ENCODE measurements at regions not wholly inside any gene's neighbourhood (a gene's known extent, or its start where the extent isn't known, plus 50 kb on each side); places are given as distances from the start of the nearest gene placed in this dataset.
A peak's percentile ranks its signal among the peaks of the same experiment; 100 is the strongest.

DNA sequence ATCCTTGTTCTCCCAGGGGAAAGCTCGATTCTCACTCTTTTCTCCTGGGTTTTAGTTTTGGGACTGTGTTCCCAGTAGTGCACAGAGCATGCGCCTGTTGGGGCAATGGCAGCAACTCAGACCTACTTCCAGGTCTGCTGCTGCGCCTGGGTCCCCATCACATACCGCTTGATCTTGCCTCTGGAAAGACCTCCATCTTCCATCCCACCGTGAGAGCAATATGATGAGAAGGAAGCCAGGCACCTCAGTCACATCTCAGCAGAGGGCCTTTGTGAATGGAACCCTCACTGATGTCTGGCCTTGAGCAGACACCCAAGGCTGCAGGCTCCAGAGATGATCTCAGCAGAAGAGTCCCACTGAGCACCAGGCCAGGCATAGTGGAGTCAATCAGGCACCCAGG lies 176.8 kb upstream of the ZNF507 start:
- H3K27ac ChIP-seq (ENCODE audit: low read depth, low read length) = no peak overlapping the region
- no peak for DNase-seq
- H3K56ac ChIP-seq (ENCODE audit: low read length) = no peak overlapping the region
- no peak overlapping the region for H2BK15ac ChIP-seq (replicated peaks; ENCODE audit: low read depth)
- H3K4me1 ChIP-seq (ENCODE audit: control insufficient read depth, low read depth, low read length) = no peaks in the 10 kb centered on the region
- H2BK120ac ChIP-seq (ENCODE audit: low read depth, low read length) = no peak overlapping the region
- no peak overlapping the region for H3K23ac ChIP-seq (ENCODE audit: low read length)
- H3K4ac ChIP-seq (ENCODE audit: low read depth, low read length) = no peak overlapping the region
- H4K8ac ChIP-seq (ENCODE audit: low read depth, low read length) = no peak overlapping the region
- no peak overlapping the region for H2AK5ac ChIP-seq (ENCODE audit: low read length)
- no peaks in the 10 kb centered on the region for H3K27me3 ChIP-seq (ENCODE audit: insufficient read depth, low read length, poor library complexity)
- no peaks in the 10 kb centered on the region for H3K79me1 ChIP-seq (ENCODE audit: low read length)
- H3K4me3 ChIP-seq (ENCODE audit: low read length) = no peak overlapping the region
- H2BK5ac ChIP-seq (ENCODE audit: low read length) = no peak overlapping the region
- no peaks in the 10 kb centered on the region for H3K36me3 ChIP-seq (ENCODE audit: control insufficient read depth, insufficient read depth, low read length)
- WGBS (ENCODE audit: extremely low coverage, insufficient coverage, low lambda C conversion rate) = no CpG with 5 or more reads among the region's 5 CpGs
- H3K18ac ChIP-seq (ENCODE audit: low read length) = no peak overlapping the region
- H3K4me2 ChIP-seq (ENCODE audit: low read length) = no peak overlapping the region
- no peaks in the 10 kb centered on the region for H3K79me2 ChIP-seq (ENCODE audit: control insufficient read depth, insufficient read depth, low read length)
- H4K5ac ChIP-seq (ENCODE audit: low read length) = no peak overlapping the region
- H3K9ac ChIP-seq (ENCODE audit: low read length) = no peak overlapping the region

GRCh38 chr19:32171719-32172151 lies 173.7 kb upstream of the ZNF507 start:
- WGBS (ENCODE audit: extremely low coverage, insufficient coverage, low lambda C conversion rate) = no CpG with 5 or more reads among the region's 12 CpGs
- no peak overlapping the region for H4K8ac ChIP-seq (ENCODE audit: low read depth, low read length)
- no peak overlapping the region for H4K5ac ChIP-seq (ENCODE audit: low read length)
- no peak overlapping the region for H3K9ac ChIP-seq (ENCODE audit: low read length)
- H3K27ac ChIP-seq (ENCODE audit: low read depth, low read length) = no peak overlapping the region
- no peaks in the 10 kb centered on the region for H3K36me3 ChIP-seq (ENCODE audit: control insufficient read depth, insufficient read depth, low read length)
- no peaks in the 10 kb centered on the region for H3K79me1 ChIP-seq (ENCODE audit: low read length)
- H2AK5ac ChIP-seq (ENCODE audit: low read length) = no peak overlapping the region
- no peak overlapping the region for H3K18ac ChIP-seq (ENCODE audit: low read length)
- no peak overlapping the region for H2BK5ac ChIP-seq (ENCODE audit: low read length)
- H3K56ac ChIP-seq (ENCODE audit: low read length) = no peak overlapping the region
- no peak overlapping the region for H3K4ac ChIP-seq (ENCODE audit: low read depth, low read length)
- H3K27me3 ChIP-seq (ENCODE audit: insufficient read depth, low read length, poor library complexity) = no peaks in the 10 kb centered on the region
- no peak overlapping the region for H3K4me3 ChIP-seq (ENCODE audit: low read length)
- no peak overlapping the region for H3K23ac ChIP-seq (ENCODE audit: low read length)
- no peak overlapping the region for H2BK15ac ChIP-seq (replicated peaks; ENCODE audit: low read depth)
- DNase-seq = peak; percentile 2
- no peaks in the 10 kb centered on the region for H3K79me2 ChIP-seq (ENCODE audit: control insufficient read depth, insufficient read depth, low read length)
- no peaks in the 10 kb centered on the region for H3K4me1 ChIP-seq (ENCODE audit: control insufficient read depth, low read depth, low read length)
- no peak overlapping the region for H2BK120ac ChIP-seq (ENCODE audit: low read depth, low read length)
- H3K4me2 ChIP-seq (ENCODE audit: low read length) = no peak overlapping the region

GRCh38 chr19:32172566-32173160 lies 172.7 kb upstream of the ZNF507 start:
- Histone ChIP-seq H4K8ac (ENCODE audit: low read depth, low read length) (no peak overlapping the region), H3K79me1 (ENCODE audit: low read length) (no peaks in the 10 kb centered on the region), H3K4me1 (ENCODE audit: control insufficient read depth, low read depth, low read length) (no peaks in the 10 kb centered on the region), H3K9ac (ENCODE audit: low read length) (no peak overlapping the region), H3K27me3 (ENCODE audit: insufficient read depth, low read length, poor library complexity) (no peaks in the 10 kb centered on the region), H3K23ac (ENCODE audit: low read length) (no peak overlapping the region), H3K79me2 (ENCODE audit: control insufficient read depth, insufficient read depth, low read length) (no peaks in the 10 kb centered on the region), H3K4ac (ENCODE audit: low read depth, low read length) (no peak overlapping the region), H3K18ac (ENCODE audit: low read length) (no peak overlapping the region), H2BK5ac (ENCODE audit: low read length) (no peak overlapping the region), H3K27ac (ENCODE audit: low read depth, low read length) (no peak overlapping the region), H2AK5ac (ENCODE audit: low read length) (no peak overlapping the region), H3K4me3 (ENCODE audit: low read length) (no peak overlapping the region), H2BK120ac (ENCODE audit: low read depth, low read length) (no peak overlapping the region), H2BK15ac (replicated peaks; ENCODE audit: low read depth) (no peak overlapping the region), H4K5ac (ENCODE audit: low read length) (no peak overlapping the region), H3K36me3 (ENCODE audit: control insufficient read depth, insufficient read depth, low read length) (no peaks in the 10 kb centered on the region), H3K56ac (ENCODE audit: low read length) (no peak overlapping the region), H3K4me2 (ENCODE audit: low read length) (no peak overlapping the region)
- WGBS (ENCODE audit: extremely low coverage, insufficient coverage, low lambda C conversion rate) = no CpG with 5 or more reads among the region's 5 CpGs
- no peak for DNase-seq

GRCh38 chr19:32173836-32174235 lies 171.6 kb upstream of the ZNF507 start:
- Histone ChIP-seq H3K4me1 (ENCODE audit: control insufficient read depth, low read depth, low read length) (no peaks in the 10 kb centered on the region), H3K56ac (ENCODE audit: low read length) (no peak overlapping the region), H3K23ac (ENCODE audit: low read length) (no peak overlapping the region), H3K18ac (ENCODE audit: low read length) (no peak overlapping the region), H3K79me2 (ENCODE audit: control insufficient read depth, insufficient read depth, low read length) (no peaks in the 10 kb centered on the region), H4K8ac (ENCODE audit: low read depth, low read length) (no peak overlapping the region), H3K36me3 (ENCODE audit: control insufficient read depth, insufficient read depth, low read length) (no peaks in the 10 kb centered on the region), H3K27me3 (ENCODE audit: insufficient read depth, low read length, poor library complexity) (no peaks in the 10 kb centered on the region), H2BK5ac (ENCODE audit: low read length) (no peak overlapping the region), H2BK120ac (ENCODE audit: low read depth, low read length) (no peak overlapping the region), H3K27ac (ENCODE audit: low read depth, low read length) (no peak overlapping the region), H3K79me1 (ENCODE audit: low read length) (no peaks in the 10 kb centered on the region), H2AK5ac (ENCODE audit: low read length) (no peak overlapping the region), H3K4me2 (ENCODE audit: low read length) (no peak overlapping the region), H3K4ac (ENCODE audit: low read depth, low read length) (no peak overlapping the region), H4K5ac (ENCODE audit: low read length) (no peak overlapping the region), H3K9ac (ENCODE audit: low read length) (no peak overlapping the region), H3K4me3 (ENCODE audit: low read length) (no peak overlapping the region), H2BK15ac (replicated peaks; ENCODE audit: low read depth) (no peak overlapping the region)
- peak; percentile 8 for DNase-seq
- no CpG with 5 or more reads among the region's 3 CpGs for WGBS (ENCODE audit: extremely low coverage, insufficient coverage, low lambda C conversion rate)

GRCh38 chr19:32174386-32175113 lies 170.9 kb upstream of the ZNF507 start:
- H4K5ac ChIP-seq (ENCODE audit: low read length) = no peak overlapping the region
- H3K9ac ChIP-seq (ENCODE audit: low read length) = no peak overlapping the region
- H3K79me2 ChIP-seq (ENCODE audit: control insufficient read depth, insufficient read depth, low read length) = no peaks in the 10 kb centered on the region
- DNase-seq = no peak
- H3K36me3 ChIP-seq (ENCODE audit: control insufficient read depth, insufficient read depth, low read length) = no peaks in the 10 kb centered on the region
- H4K8ac ChIP-seq (ENCODE audit: low read depth, low read length) = no peak overlapping the region
- H2AK5ac ChIP-seq (ENCODE audit: low read length) = no peak overlapping the region
- H2BK5ac ChIP-seq (ENCODE audit: low read length) = no peak overlapping the region
- no peak overlapping the region for H3K4me3 ChIP-seq (ENCODE audit: low read length)
- H3K4me1 ChIP-seq (ENCODE audit: control insufficient read depth, low read depth, low read length) = no peaks in the 10 kb centered on the region
- no peak overlapping the region for H3K4me2 ChIP-seq (ENCODE audit: low read length)
- no peak overlapping the region for H3K18ac ChIP-seq (ENCODE audit: low read length)
- H3K79me1 ChIP-seq (ENCODE audit: low read length) = no peaks in the 10 kb centered on the region
- H3K56ac ChIP-seq (ENCODE audit: low read length) = no peak overlapping the region
- no peak overlapping the region for H3K4ac ChIP-seq (ENCODE audit: low read depth, low read length)
- no peak overlapping the region for H3K23ac ChIP-seq (ENCODE audit: low read length)
- no peak overlapping the region for H2BK120ac ChIP-seq (ENCODE audit: low read depth, low read length)
- WGBS (ENCODE audit: extremely low coverage, insufficient coverage, low lambda C conversion rate) = no CpG with 5 or more reads among the region's 10 CpGs
- no peak overlapping the region for H3K27ac ChIP-seq (ENCODE audit: low read depth, low read length)
- no peaks in the 10 kb centered on the region for H3K27me3 ChIP-seq (ENCODE audit: insufficient read depth, low read length, poor library complexity)
- H2BK15ac ChIP-seq (replicated peaks; ENCODE audit: low read depth) = no peak overlapping the region

- no peaks in the 10 kb centered on the region for H3K27me3 ChIP-seq (ENCODE audit: insufficient read depth, low read length, poor library complexity)
- no peak overlapping the region for H3K9ac ChIP-seq (ENCODE audit: low read length)
- no CpG with 5 or more reads among the region's 5 CpGs for WGBS (ENCODE audit: extremely low coverage, insufficient coverage, low lambda C conversion rate)
- H2AK5ac ChIP-seq (ENCODE audit: low read length) = no peak overlapping the region
- H2BK15ac ChIP-seq (replicated peaks; ENCODE audit: low read depth) = no peak overlapping the region
- no peak overlapping the region for H4K5ac ChIP-seq (ENCODE audit: low read length)
- H3K36me3 ChIP-seq (ENCODE audit: control insufficient read depth, insufficient read depth, low read length) = no peaks in the 10 kb centered on the region
- H3K4me1 ChIP-seq (ENCODE audit: control insufficient read depth, low read depth, low read length) = no peaks in the 10 kb centered on the region
- no peak overlapping the region for H3K4me3 ChIP-seq (ENCODE audit: low read length)
- H2BK5ac ChIP-seq (ENCODE audit: low read length) = no peak overlapping the region
- no peak overlapping the region for H3K4me2 ChIP-seq (ENCODE audit: low read length)
- H3K56ac ChIP-seq (ENCODE audit: low read length) = no peak overlapping the region
- H3K79me1 ChIP-seq (ENCODE audit: low read length) = no peaks in the 10 kb centered on the region
- H3K79me2 ChIP-seq (ENCODE audit: control insufficient read depth, insufficient read depth, low read length) = no peaks in the 10 kb centered on the region
- H3K23ac ChIP-seq (ENCODE audit: low read length) = no peak overlapping the region
- no peak for DNase-seq
- no peak overlapping the region for H2BK120ac ChIP-seq (ENCODE audit: low read depth, low read length)
- H3K27ac ChIP-seq (ENCODE audit: low read depth, low read length) = no peak overlapping the region
- H3K18ac ChIP-seq (ENCODE audit: low read length) = no peak overlapping the region
- no peak overlapping the region for H4K8ac ChIP-seq (ENCODE audit: low read depth, low read length)
- no peak overlapping the region for H3K4ac ChIP-seq (ENCODE audit: low read depth, low read length)
Observed at GRCh38 chr19:32176591-32176990, 168.8 kb upstream of the ZNF507 start.

All from mesendoderm (in vitro differentiated cells).